ENCODE measurements at regions not wholly inside any gene's neighbourhood (a gene's known extent, or its start where the extent isn't known, plus 50 kb on each side); places are given as distances from the start of the nearest gene placed in this dataset.

DNA sequence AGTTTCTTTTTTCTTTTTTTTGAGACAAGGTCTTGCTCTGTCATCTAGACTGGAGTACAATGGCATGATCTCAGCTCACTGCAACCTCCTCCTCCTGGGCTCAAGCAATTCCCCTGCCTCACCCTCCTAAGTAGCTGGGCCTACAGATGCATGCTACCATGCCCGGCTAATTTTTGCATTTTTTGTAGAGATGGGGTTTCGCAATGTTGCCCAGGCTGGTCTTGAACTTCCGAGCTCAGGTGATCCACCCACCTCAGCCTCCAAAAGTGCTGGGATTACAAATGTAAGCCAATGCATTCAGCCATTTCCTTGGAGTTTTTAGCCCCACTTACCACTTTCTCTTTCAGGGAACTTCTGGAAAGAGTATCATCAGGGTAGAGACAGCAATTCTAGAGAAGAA is 153.3 kb upstream of the THSD7B start:
- Mint-ChIP-seq H3K27me3 (ENCODE audit: unreplicated experiment) (peaks cover 2% of the 10 kb centered on the region), H3K4me3 (ENCODE audit: unreplicated experiment) (no peak overlapping the region), H3K4me1 (ENCODE audit: low read depth, unreplicated experiment) (peaks cover 5% of the 10 kb centered on the region)

GRCh38 chr2:136611451-136611850 is 153.9 kb upstream of the THSD7B start:
- H3K27me3 Mint-ChIP-seq (ENCODE audit: unreplicated experiment) = peaks cover 2% of the 10 kb centered on the region
- no peak for TF ChIP-seq CTCF (IDR thresholded peaks at IDR 0.05; ENCODE audit: partially characterized antibody, unreplicated experiment)
- H3K4me1 Mint-ChIP-seq (ENCODE audit: low read depth, unreplicated experiment) = peaks cover 5% of the 10 kb centered on the region
- no peak overlapping the region for H3K27ac Mint-ChIP-seq (ENCODE audit: unreplicated experiment)
- DNase-seq = no peak
- H3K4me3 Mint-ChIP-seq (ENCODE audit: unreplicated experiment) = no peak overlapping the region
- H3K36me3 Mint-ChIP-seq (ENCODE audit: unreplicated experiment) = no peaks in the 10 kb centered on the region
- peaks cover 1% of the 10 kb centered on the region for H3K9me3 Mint-ChIP-seq (ENCODE audit: unreplicated experiment)

More for the DNA sequence above, 153.3 kb upstream of the THSD7B start:
- H3K27ac Mint-ChIP-seq (ENCODE audit: unreplicated experiment) = no peak overlapping the region
- no peaks in the 10 kb centered on the region for H3K36me3 Mint-ChIP-seq (ENCODE audit: unreplicated experiment)
- DNase-seq = no peak
- peaks cover 3% of the 10 kb centered on the region for H3K9me3 Mint-ChIP-seq (ENCODE audit: unreplicated experiment)
- no peak for TF ChIP-seq CTCF (IDR thresholded peaks at IDR 0.05; ENCODE audit: partially characterized antibody, unreplicated experiment)

DNA sequence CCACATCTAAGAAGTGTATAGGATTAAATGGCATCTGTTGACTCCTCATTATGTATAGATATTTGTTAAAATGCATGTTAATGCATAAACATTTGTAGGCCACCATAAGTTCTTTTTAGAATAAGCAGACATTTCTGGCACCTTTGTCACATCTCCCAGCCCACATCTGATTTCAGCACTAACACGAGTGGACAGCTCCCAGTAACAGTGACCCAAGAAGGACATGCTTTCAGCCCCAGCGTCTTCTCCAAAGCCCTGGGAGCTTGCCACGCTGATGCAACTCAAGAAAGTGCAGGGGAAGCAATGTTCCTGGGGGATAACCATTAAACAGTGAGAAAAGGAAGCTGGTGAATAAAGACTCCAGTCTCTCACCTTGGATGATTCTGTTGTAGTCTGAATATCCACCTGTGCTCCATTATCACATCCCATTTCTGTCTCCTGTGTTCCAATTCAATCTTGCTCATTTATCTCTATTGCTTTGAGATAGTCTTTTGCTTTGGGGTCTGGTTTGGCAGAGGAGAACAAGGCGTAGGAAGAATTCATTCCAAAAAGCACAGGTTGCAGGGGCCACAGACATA is 182.6 kb upstream of the THSD7B start:
- Mint-ChIP-seq H3K4me1 (ENCODE audit: low read depth, unreplicated experiment) (no peaks in the 10 kb centered on the region), H3K36me3 (ENCODE audit: unreplicated experiment) (peaks cover 3% of the 10 kb centered on the region), H3K9me3 (ENCODE audit: unreplicated experiment) (no peaks in the 10 kb centered on the region), H3K4me3 (ENCODE audit: unreplicated experiment) (no peak overlapping the region), H3K27ac (ENCODE audit: unreplicated experiment) (no peak overlapping the region), H3K27me3 (ENCODE audit: unreplicated experiment) (no peaks in the 10 kb centered on the region)
- DNase-seq = no peak
- TF ChIP-seq CTCF (IDR thresholded peaks at IDR 0.05; ENCODE audit: partially characterized antibody, unreplicated experiment) = no peak

DNA sequence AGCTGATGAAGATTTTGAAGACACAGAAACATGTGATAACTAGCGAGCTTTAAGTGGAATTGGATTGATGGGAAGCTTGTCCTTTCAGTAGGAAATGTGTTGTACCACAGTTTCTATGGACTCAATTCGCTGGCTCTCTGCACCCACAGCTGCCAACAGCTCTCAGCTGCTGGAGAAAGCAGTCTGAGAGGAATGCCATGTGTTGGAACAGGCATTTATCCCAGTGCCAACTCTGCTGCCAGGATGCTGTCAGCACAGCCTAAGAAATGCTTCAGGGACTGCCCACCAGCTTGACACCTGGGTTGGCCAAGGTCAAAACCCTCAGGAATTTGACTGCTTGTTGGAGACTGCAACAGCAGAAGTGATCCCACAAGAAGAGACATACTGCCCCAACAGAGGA is 193.0 kb upstream of the THSD7B start:
- no peak for DNase-seq
- no peak overlapping the region for H3K27ac Mint-ChIP-seq (ENCODE audit: unreplicated experiment)
- TF ChIP-seq CTCF (IDR thresholded peaks at IDR 0.05; ENCODE audit: partially characterized antibody, unreplicated experiment) = no peak
- no peaks in the 10 kb centered on the region for H3K36me3 Mint-ChIP-seq (ENCODE audit: unreplicated experiment)
- H3K27me3 Mint-ChIP-seq (ENCODE audit: unreplicated experiment) = peaks cover 6% of the 10 kb centered on the region
- H3K9me3 Mint-ChIP-seq (ENCODE audit: unreplicated experiment) = peaks cover 6% of the 10 kb centered on the region
- peaks cover 22% of the 10 kb centered on the region for H3K4me1 Mint-ChIP-seq (ENCODE audit: low read depth, unreplicated experiment)
- H3K4me3 Mint-ChIP-seq (ENCODE audit: unreplicated experiment) = no peak overlapping the region

GRCh38 chr2:136557203-136557602 is 208.1 kb upstream of the THSD7B start:
- no peaks in the 10 kb centered on the region for H3K36me3 Mint-ChIP-seq (ENCODE audit: unreplicated experiment)
- TF ChIP-seq CTCF (IDR thresholded peaks at IDR 0.05; ENCODE audit: partially characterized antibody, unreplicated experiment) = no peak
- H3K9me3 Mint-ChIP-seq (ENCODE audit: unreplicated experiment) = peaks cover 1% of the 10 kb centered on the region
- no peaks in the 10 kb centered on the region for H3K27me3 Mint-ChIP-seq (ENCODE audit: unreplicated experiment)
- DNase-seq = no peak
- peaks cover 11% of the 10 kb centered on the region for H3K4me1 Mint-ChIP-seq (ENCODE audit: low read depth, unreplicated experiment)
- H3K27ac Mint-ChIP-seq (ENCODE audit: unreplicated experiment) = no peak overlapping the region
- H3K4me3 Mint-ChIP-seq (ENCODE audit: unreplicated experiment) = no peak overlapping the region
